PC-9 (cell line): ENCODE measurements at regions not wholly inside any gene's neighbourhood (a gene's known extent, or its start where the extent isn't known, plus 50 kb on each side); places are given as distances from the start of the nearest gene placed in this dataset.

Source experiments
- BruUV-seq: library from RNA; stranded (reverse); fragments of 400-500 nt; replicated peaks from 2 replicates; lab custom pipeline; 2021; lab: Mats Ljungman, UMichigan
- CTCF ChIA-PET: fragments of 300-600 bp; sonication (Branson Sonifier 250); formaldehyde crosslinking; loops from one replicate; lab custom pipeline; 2022; ENCODE audit warnings: antibody characterized with exemption; lab: Charles Lee
- POLR2A ChIA-PET: fragments of 300-600 bp; sonication (Branson Sonifier 250); formaldehyde crosslinking; loops from one replicate; lab custom pipeline; 2022; ENCODE audit warnings: antibody characterized with exemption; ENCODE audit not compliant: unreplicated experiment; lab: Charles Lee
- DNase-seq, 2 experiments: peaks; one replicate each; pipeline versions ENCODE4 v3.0.0 to v3.0.0-alpha.2; 2015 to 2022; ENCODE audit warnings: mixed read lengths in 1 of 2
- H2AFZ ChIP-seq: fragments of 200-600 bp; sonication (generic); 2 replicates; pipeline ENCODE4 v1.8.1; 2017; ENCODE audit warnings: antibody characterized with exemption
- H3F3A ChIP-seq: fragments of 200-600 bp; sonication (generic); 2 replicates; pipeline ENCODE4 v1.8.1; 2017; ENCODE audit warnings: antibody characterized with exemption, mild to moderate bottlenecking, low read depth; ENCODE audit not compliant: insufficient read depth
- H3K27ac ChIP-seq: fragments of 200-600 bp; sonication (generic); 2 replicates; pipeline ENCODE4 v1.6.1; 2016; ENCODE audit warnings: mixed run types
- H3K27me3 ChIP-seq: fragments of 200-600 bp; sonication (generic); 2 replicates; pipeline ENCODE4 v1.6.1; 2016; ENCODE audit warnings: low read depth, mixed run types; ENCODE audit not compliant: insufficient read depth
- H3K36me3 ChIP-seq: fragments of 200-600 bp; sonication (generic); 2 replicates; pipeline ENCODE4 v1.6.1; 2016; ENCODE audit warnings: low read depth, mixed run types
- H3K4me1 ChIP-seq: fragments of 200-600 bp; sonication (generic); replicated peaks from 2 replicates; pipeline ENCODE4 v1.6.1; 2016; ENCODE audit warnings: mixed run types; ENCODE audit not compliant: insufficient read depth
- H3K4me2 ChIP-seq: fragments of 200-600 bp; sonication (generic); 2 replicates; pipeline ENCODE4 v1.6.1; 2017; ENCODE audit warnings: mixed run types
- H3K4me3 ChIP-seq: fragments of 200-600 bp; sonication (generic); 2 replicates; pipeline ENCODE4 v1.6.1; 2016; ENCODE audit warnings: mixed run types
- H3K79me2 ChIP-seq: fragments of 200-600 bp; sonication (generic); 2 replicates; pipeline ENCODE4 v1.6.1; 2017; ENCODE audit warnings: low read depth, mixed run types
- H3K9me2 ChIP-seq: fragments of 200-600 bp; sonication (generic); 2 replicates; pipeline ENCODE4 v1.8.1; 2017; ENCODE audit warnings: mild to moderate bottlenecking; ENCODE audit not compliant: insufficient read depth
- H3K9me3 ChIP-seq: fragments of 200-600 bp; sonication (generic); 2 replicates; pipeline ENCODE4 v1.8.1; 2016; ENCODE audit warnings: low read depth; ENCODE audit not compliant: insufficient read depth
- H4K20me1 ChIP-seq: fragments of 200-600 bp; sonication (generic); 2 replicates; pipeline ENCODE4 v1.8.1; 2017; ENCODE audit not compliant: insufficient read depth
- CTCF ChIP-seq: fragments of 200-600 bp; sonication (generic); conservative IDR thresholded peaks from 2 replicates; pipeline ENCODE4 v1.6.1; 2017; ENCODE audit warnings: mixed run types, antibody characterized with exemption, mild to moderate bottlenecking, moderate library complexity
- EZH2 ChIP-seq: fragments of 200-600 bp; sonication (generic); IDR thresholded peaks from 2 replicates; pipeline ENCODE4 v1.8.0; 2017; ENCODE audit warnings: antibody characterized with exemption, low read depth
- intact Hi-C: fragments of 100-400 bp; cut with micrococcal nuclease; formaldehyde crosslinking; loops from one replicate; pipeline ENCODE4 v1.10.0; 2022; ENCODE audit not compliant: unreplicated experiment

- Histone ChIP-seq H3K27ac (no peak overlapping the region), H3K9me3 (no peaks in the 10 kb centered on the region), H3K36me3 (no peaks in the 10 kb centered on the region), H3K9me2 (no peaks in the 10 kb centered on the region), H3K4me3 (no peak overlapping the region), H3K27me3 (peaks cover 19% of the 10 kb centered on the region; the same call in 1 of the 2 replicates), H4K20me1 (no peaks in the 10 kb centered on the region), H3K4me1 (no peaks in the 10 kb centered on the region), H2AFZ (no peak overlapping the region), H3K4me2 (no peak overlapping the region), H3K79me2 (no peaks in the 10 kb centered on the region), H3F3A (no peaks in the 10 kb centered on the region)
- ChIA-PET CTCF (no interaction called here), POLR2A (no interaction called here)
- BruUV-seq = no TSS peak
- TF ChIP-seq CTCF (no peak), EZH2 (no peak)
- no peak for DNase-seq
- intact Hi-C loops = no loop called here
Observed at GRCh38 chr11:115887316-115887715, 383.1 kb upstream of the CADM1 start.

- ChIA-PET POLR2A (no interaction called here), CTCF (no interaction called here)
- H3K9me2 ChIP-seq = no peaks in the 10 kb centered on the region
- H3K9me3 ChIP-seq = no peaks in the 10 kb centered on the region
- H3F3A ChIP-seq = no peaks in the 10 kb centered on the region
- DNase-seq = no peak
- no peak overlapping the region for H3K27ac ChIP-seq
- no peak overlapping the region for H3K4me2 ChIP-seq
- H3K4me3 ChIP-seq = no peak overlapping the region
- no peaks in the 10 kb centered on the region for H3K79me2 ChIP-seq
- no TSS peak for BruUV-seq
- intact Hi-C loops = no loop called here
- peaks cover 19% of the 10 kb centered on the region; the same call in 1 of the 2 replicates for H3K27me3 ChIP-seq
- H2AFZ ChIP-seq = no peak overlapping the region
- no peaks in the 10 kb centered on the region for H4K20me1 ChIP-seq
- H3K4me1 ChIP-seq = no peaks in the 10 kb centered on the region
- no peak for TF ChIP-seq CTCF
- TF ChIP-seq EZH2 = no peak
- H3K36me3 ChIP-seq = no peaks in the 10 kb centered on the region
Observed at GRCh38 chr11:115886422-115886733, 382.2 kb upstream of the CADM1 start.

- Histone ChIP-seq H3F3A (no peaks in the 10 kb centered on the region), H2AFZ (no peak overlapping the region), H3K27ac (no peak overlapping the region), H4K20me1 (no peaks in the 10 kb centered on the region), H3K9me2 (no peaks in the 10 kb centered on the region), H3K36me3 (no peaks in the 10 kb centered on the region), H3K9me3 (no peaks in the 10 kb centered on the region), H3K79me2 (no peaks in the 10 kb centered on the region), H3K27me3 (peaks cover 19% of the 10 kb centered on the region; the same call in 1 of the 2 replicates), H3K4me2 (no peak overlapping the region), H3K4me3 (no peak overlapping the region), H3K4me1 (no peaks in the 10 kb centered on the region)
- intact Hi-C loops = no loop called here
- no peak for DNase-seq
- ChIA-PET CTCF (no interaction called here), POLR2A (no interaction called here)
- no TSS peak for BruUV-seq
- TF ChIP-seq EZH2 = no peak
- TF ChIP-seq CTCF = no peak
Observed at GRCh38 chr11:115885535-115886421, 381.6 kb upstream of the CADM1 start.
